ENCODE measurements at regions not wholly inside any gene's neighbourhood (a gene's known extent, or its start where the extent isn't known, plus 50 kb on each side); places are given as distances from the start of the nearest gene placed in this dataset.
A peak's percentile ranks its signal among the peaks of the same experiment; 100 is the strongest.

DNA sequence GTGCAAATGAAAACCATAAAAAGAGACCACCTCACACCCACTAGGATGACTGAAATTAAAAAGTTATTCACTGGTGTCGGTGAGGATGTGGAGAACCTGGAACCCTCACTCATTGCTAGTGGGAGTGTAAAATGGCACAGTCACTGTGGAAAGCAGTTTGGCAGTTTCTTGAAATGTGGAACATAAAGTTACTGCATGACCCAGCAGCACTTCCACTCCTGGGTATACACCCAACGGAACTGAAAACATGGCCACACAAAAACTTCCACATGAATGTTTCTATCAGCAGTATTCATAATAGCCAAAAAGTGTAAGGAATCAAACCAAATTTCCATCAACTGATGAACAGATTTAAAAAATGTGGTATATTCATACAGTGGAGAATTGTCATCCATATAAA, 65.1 kb upstream of the SLC66A3 start:
- no peak overlapping the region for H3K4me3 ChIP-seq (ENCODE audit: control insufficient read depth, low read depth, low read length)
- TF ChIP-seq, protein P1, sequence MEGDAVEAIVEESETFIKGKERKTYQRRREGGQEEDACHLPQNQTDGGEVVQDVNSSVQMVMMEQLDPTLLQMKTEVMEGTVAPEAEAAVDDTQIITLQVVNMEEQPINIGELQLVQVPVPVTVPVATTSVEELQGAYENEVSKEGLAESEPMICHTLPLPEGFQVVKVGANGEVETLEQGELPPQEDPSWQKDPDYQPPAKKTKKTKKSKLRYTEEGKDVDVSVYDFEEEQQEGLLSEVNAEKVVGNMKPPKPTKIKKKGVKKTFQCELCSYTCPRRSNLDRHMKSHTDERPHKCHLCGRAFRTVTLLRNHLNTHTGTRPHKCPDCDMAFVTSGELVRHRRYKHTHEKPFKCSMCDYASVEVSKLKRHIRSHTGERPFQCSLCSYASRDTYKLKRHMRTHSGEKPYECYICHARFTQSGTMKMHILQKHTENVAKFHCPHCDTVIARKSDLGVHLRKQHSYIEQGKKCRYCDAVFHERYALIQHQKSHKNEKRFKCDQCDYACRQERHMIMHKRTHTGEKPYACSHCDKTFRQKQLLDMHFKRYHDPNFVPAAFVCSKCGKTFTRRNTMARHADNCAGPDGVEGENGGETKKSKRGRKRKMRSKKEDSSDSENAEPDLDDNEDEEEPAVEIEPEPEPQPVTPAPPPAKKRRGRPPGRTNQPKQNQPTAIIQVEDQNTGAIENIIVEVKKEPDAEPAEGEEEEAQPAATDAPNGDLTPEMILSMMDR (conservative IDR thresholded peaks at IDR 0.05; ENCODE audit: control insufficient read depth, insufficient read depth, low read depth, low read length): no peak
- DNase-seq (ENCODE audit: low read depth): no peak

DNA sequence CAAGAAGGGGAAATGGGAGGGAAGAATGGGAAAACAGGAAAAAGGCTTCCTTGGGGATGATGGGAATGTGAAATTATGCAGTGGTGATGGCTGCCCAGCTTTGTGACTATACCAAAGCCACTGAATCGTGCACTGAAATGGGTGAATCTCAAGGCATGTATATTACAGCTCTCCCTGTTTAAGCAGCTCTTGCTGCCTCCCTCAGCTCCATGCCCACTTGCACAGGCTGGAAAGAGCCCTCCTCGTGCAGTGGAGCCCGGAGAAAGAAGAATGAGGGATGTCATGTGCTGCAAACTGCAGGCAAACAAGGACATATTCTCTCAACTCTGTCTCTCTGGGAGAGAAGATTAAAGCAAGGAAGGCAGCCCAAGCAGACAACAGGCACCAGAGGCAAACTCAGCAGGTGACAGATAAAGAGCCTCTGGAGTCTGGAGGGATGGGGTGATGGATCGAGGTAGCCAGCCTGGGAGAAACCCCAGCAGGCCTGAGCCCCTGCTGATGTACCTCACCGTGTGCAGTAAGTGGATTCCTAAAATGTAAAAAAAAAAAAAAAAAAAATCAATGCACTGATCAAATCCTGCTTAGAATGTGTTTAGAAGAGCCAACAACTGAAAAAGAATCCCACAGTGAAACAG, 62.4 kb upstream of the SLC66A3 start:
- TF ChIP-seq, protein P1 (conservative IDR thresholded peaks at IDR 0.05; ENCODE audit: control insufficient read depth, insufficient read depth, low read depth, low read length): no peak
- no peak for DNase-seq (ENCODE audit: low read depth)
- H3K4me3 ChIP-seq (ENCODE audit: control insufficient read depth, low read depth, low read length): no peak overlapping the region

DNA sequence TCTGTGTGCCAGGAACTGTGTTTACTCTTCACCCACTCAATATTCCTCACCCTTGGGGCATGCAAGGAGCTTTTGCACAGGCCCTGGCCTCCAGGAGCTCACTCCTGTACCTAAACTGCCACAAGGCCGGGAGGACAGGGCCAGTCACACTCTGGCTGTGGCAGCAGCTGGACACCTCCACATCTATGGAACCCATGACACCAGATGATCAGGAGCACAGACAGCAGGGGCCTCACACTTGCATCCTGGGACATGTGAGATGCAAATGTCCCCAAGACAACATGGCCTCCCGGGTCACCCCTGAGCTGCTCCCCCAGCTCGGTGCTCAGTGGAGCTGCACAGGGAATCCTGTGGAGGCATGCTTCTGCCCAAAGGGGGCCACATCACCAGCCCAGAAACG, 61.8 kb upstream of the SLC66A3 start:
- no peak overlapping the region for H3K4me3 ChIP-seq (ENCODE audit: control insufficient read depth, low read depth, low read length)
- TF ChIP-seq, protein P1 (conservative IDR thresholded peaks at IDR 0.05; ENCODE audit: control insufficient read depth, insufficient read depth, low read depth, low read length): no peak
- DNase-seq (ENCODE audit: low read depth): no peak

DNA sequence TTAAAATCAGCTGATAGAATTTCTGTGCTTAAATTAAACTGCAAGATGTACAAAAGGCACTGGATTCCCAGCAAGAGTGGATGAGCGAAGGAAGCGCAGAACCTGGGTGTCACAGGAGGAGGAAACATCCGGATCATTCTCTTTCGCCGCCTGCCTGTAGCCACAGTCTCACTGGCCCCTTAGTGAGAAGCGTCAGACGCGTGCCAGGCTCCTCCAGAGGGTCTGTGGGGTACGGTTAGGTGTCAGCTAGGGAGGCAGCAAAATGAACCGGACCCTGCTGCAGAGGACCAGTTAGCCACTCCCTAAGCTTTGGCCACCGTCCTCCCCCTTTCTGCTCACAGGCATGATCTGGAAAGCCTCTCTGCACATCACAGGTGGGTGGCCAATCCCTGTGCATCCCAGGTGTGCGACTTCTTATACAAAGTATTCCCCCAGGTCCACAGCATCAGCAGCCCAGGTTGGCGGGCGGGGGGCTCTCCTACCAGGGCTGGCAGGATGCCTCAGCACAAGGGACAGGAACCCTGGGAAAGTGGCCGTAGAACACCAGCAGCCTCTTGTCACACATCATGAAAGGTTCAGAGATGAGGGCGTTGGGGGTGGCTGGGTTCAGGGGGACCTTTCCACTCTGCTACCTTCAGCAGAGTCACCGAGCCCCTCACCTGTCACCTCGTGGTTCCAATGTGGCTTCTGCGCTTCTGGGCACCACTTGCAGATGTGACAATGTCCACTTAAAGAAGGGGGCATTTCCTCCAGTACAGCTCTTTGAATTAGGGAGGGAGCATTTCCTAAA, 61.1 kb upstream of the SLC66A3 start:
- TF ChIP-seq, protein P1 (conservative IDR thresholded peaks at IDR 0.05; ENCODE audit: control insufficient read depth, insufficient read depth, low read depth, low read length): no peak
- H3K4me3 ChIP-seq (ENCODE audit: control insufficient read depth, low read depth, low read length): no peak overlapping the region
- DNase-seq (ENCODE audit: low read depth): no peak

DNA sequence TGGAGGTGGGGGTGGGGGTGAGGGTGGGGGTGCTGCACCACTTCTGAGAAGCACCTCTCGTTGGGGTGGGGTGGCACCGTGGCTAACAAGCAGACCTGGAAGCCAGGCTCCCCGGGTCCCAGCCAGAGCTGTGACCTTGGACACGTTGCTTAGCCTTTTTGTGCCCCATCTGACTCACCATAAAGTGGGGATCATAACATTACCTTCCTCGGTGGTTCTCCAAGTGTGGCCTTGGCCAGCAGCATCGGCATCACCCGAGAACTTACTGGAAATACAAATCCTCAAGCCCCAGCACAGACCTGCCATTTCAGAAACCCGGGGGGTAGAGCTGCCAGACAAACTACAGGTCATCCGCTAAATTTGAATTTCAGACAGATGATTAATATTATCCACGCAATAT, 58.7 kb upstream of the SLC66A3 start:
- TF ChIP-seq, protein P1 (conservative IDR thresholded peaks at IDR 0.05; ENCODE audit: control insufficient read depth, insufficient read depth, low read depth, low read length): no peak
- H3K4me3 ChIP-seq (ENCODE audit: control insufficient read depth, low read depth, low read length): no peak overlapping the region
- DNase-seq (ENCODE audit: low read depth): no peak

DNA sequence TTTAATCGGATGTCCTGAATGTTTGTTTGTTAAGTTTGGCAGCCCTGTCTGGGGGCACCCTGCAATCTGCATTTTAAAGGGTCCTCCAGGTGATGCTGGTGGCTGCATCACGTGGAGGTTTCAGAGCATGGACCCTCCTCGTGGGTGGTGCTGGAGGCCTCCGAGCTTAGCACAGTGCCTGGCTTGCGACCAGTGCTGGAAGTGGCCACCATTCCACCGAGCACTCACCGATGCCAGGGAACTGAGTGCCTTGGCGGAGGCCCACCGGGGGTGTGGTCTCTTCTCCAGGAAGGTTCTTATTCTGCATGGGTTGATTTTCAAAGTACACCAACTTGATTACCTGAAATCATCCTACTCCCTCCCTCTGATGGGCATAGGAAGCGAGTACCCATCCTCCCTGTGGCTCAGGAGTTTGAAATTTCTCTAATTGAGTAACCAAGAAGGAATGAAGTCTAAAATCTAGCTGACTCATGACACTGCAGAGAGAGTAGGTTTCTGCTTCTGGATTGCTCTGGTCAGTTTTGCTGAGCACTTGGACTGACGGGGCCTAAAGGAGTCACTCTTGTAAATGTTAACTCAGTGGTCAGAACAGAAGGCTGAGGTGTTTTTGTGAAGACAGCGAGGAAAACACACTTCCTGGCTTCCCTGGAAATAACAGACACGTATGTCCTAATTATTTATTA, 58.1 kb upstream of the SLC66A3 start:
- DNase-seq (ENCODE audit: low read depth): peak; percentile 67
- TF ChIP-seq, protein P1 (conservative IDR thresholded peaks at IDR 0.05; ENCODE audit: control insufficient read depth, insufficient read depth, low read depth, low read length): no peak
- H3K4me3 ChIP-seq (ENCODE audit: control insufficient read depth, low read depth, low read length): no peak overlapping the region

Measured in fibroblast of mammary gland (primary cell).